ENCODE measurements at regions not wholly inside any gene's neighbourhood (a gene's known extent, or its start where the extent isn't known, plus 50 kb on each side); places are given as distances from the start of the nearest gene placed in this dataset.

GRCh38 chr2:220858101-220858500 lies 714.0 kb downstream of the EPHA4 start:
- H3K9ac ChIP-seq (ENCODE audit: insufficient read depth, low read depth, low read length) = no peak overlapping the region
- TF ChIP-seq ERF (CRISPR knock-in tag; IDR thresholded peaks at IDR 0.05) = no peak
- TF ChIP-seq ATRX (CRISPR knock-in tag; IDR thresholded peaks at IDR 0.05; ENCODE audit: borderline replicate concordance) = no peak
- no peak for TF ChIP-seq MYC (CRISPR knock-in tag; IDR thresholded peaks at IDR 0.05; ENCODE audit: borderline replicate concordance)
- TF ChIP-seq HMGA1 (CRISPR knock-in tag; conservative IDR thresholded peaks at IDR 0.05) = no peak
- no peak for TF ChIP-seq PHF20 (CRISPR knock-in tag; IDR thresholded peaks at IDR 0.05)
- H3K4me2 ChIP-seq (ENCODE audit: low read depth, low read length) = no peak overlapping the region
- H4K20me1 ChIP-seq (ENCODE audit: insufficient read depth, low read length) = no peaks in the 10 kb centered on the region
- in situ Hi-C loops (cut with HindIII; ENCODE audit: extremely low pct_ligation_motif_present, low pct_unique_long_range_greater_than_20kb) (no loop called here), intact Hi-C loops (cut with micrococcal nuclease; ENCODE audit: unreplicated experiment) (no loop called here)
- H3K27ac ChIP-seq (ENCODE audit: extremely low read length, insufficient read depth, low read length) = no peak overlapping the region
- no peaks in the 10 kb centered on the region for H3K36me3 ChIP-seq (replicated peaks in 1 of 2; ENCODE audit: control insufficient read depth in 1 of 2, insufficient read depth in 2 of 2, low read length in 2 of 2)
- H3K79me2 ChIP-seq (ENCODE audit: insufficient read depth, low read length) = no peaks in the 10 kb centered on the region
- ATAC-seq (no peak), DNase-seq (ENCODE audit: low spot score) (no peak), FAIRE-seq (no peak)
- WGBS (ENCODE audit: low lambda C conversion rate) = 11% methylated on average over 2 of the region's 2 CpGs
- H3K4me1 ChIP-seq (ENCODE audit: insufficient read depth, low read length) = no peaks in the 10 kb centered on the region
- H3K27me3 ChIP-seq (ENCODE audit: control insufficient read depth in 1 of 2, insufficient read depth in 2 of 2, low read length in 2 of 2) = no peaks in the 10 kb centered on the region
- no TSS peak for BruUV-seq (replicated peaks)
- H2AFZ ChIP-seq (ENCODE audit: low read length) = no peak overlapping the region
- ChIA-PET POLR2A (no interaction called here), CTCF (ENCODE audit: low intra/inter-chr PET ratio, low total read pairs) (no interaction called here)
- peaks cover 60% of the 10 kb centered on the region for H3K9me3 ChIP-seq (ENCODE audit: low read length)
- H3K4me3 ChIP-seq (replicated peaks in 1 of 3; ENCODE audit: insufficient read depth in 1 of 3, low read depth in 2 of 3, low read length in 3 of 3) = no peak overlapping the region

GRCh38 chr2:220871909-220872308 lies 700.2 kb downstream of the EPHA4 start:
- in situ Hi-C loops (cut with HindIII; ENCODE audit: extremely low pct_ligation_motif_present, low pct_unique_long_range_greater_than_20kb) = no loop called here
- ChIA-PET CTCF (ENCODE audit: low intra/inter-chr PET ratio, low total read pairs) (no interaction called here), POLR2A (no interaction called here)
- H3K27ac ChIP-seq (ENCODE audit: extremely low read length, insufficient read depth, low read length) = no peak overlapping the region
- no peak overlapping the region for H3K9ac ChIP-seq (ENCODE audit: insufficient read depth, low read depth, low read length)
- BruUV-seq (replicated peaks) = no TSS peak
- intact Hi-C loops (cut with micrococcal nuclease; ENCODE audit: unreplicated experiment) = no loop called here
- no peak overlapping the region for H2AFZ ChIP-seq (ENCODE audit: low read length)
- 29% methylated on average over 6 of the region's 6 CpGs for WGBS (ENCODE audit: low lambda C conversion rate)
- no peaks in the 10 kb centered on the region for H3K4me1 ChIP-seq (ENCODE audit: insufficient read depth, low read length)
- H4K20me1 ChIP-seq (ENCODE audit: insufficient read depth, low read length) = no peaks in the 10 kb centered on the region
- no peaks in the 10 kb centered on the region for H3K27me3 ChIP-seq (ENCODE audit: control insufficient read depth in 1 of 2, insufficient read depth in 2 of 2, low read length in 2 of 2)
- H3K79me2 ChIP-seq (ENCODE audit: insufficient read depth, low read length) = no peaks in the 10 kb centered on the region
- no peak overlapping the region for H3K4me2 ChIP-seq (ENCODE audit: low read depth, low read length)
- ATAC-seq (no peak), DNase-seq (ENCODE audit: low spot score) (no peak), FAIRE-seq (no peak)
- no peak overlapping the region for H3K4me3 ChIP-seq (replicated peaks in 1 of 3; ENCODE audit: insufficient read depth in 1 of 3, low read depth in 2 of 3, low read length in 3 of 3)
- H3K36me3 ChIP-seq (replicated peaks in 1 of 2; ENCODE audit: control insufficient read depth in 1 of 2, insufficient read depth in 2 of 2, low read length in 2 of 2) = no peaks in the 10 kb centered on the region
- peaks cover 76% of the 10 kb centered on the region for H3K9me3 ChIP-seq (ENCODE audit: low read length)
- TF ChIP-seq SNAPC2 (CRISPR knock-in tag; IDR thresholded peaks at IDR 0.05) = no peak
- no peak for TF ChIP-seq KDM3A (CRISPR knock-in tag; IDR thresholded peaks at IDR 0.05; ENCODE audit: low read depth)
- TF ChIP-seq ZNF180 (CRISPR knock-in tag; IDR thresholded peaks at IDR 0.05; ENCODE audit: borderline replicate concordance, low read depth) = no peak
- no peak for TF ChIP-seq MAZ (IDR thresholded peaks at IDR 0.05; ENCODE audit: borderline replicate concordance, low read depth, low read length)
- TF ChIP-seq MAZ (CRISPR knock-in tag; IDR thresholded peaks at IDR 0.05; ENCODE audit: low read depth) = no peak
- TF ChIP-seq ATF7 (IDR thresholded peaks at IDR 0.05) = no peak
- TF ChIP-seq ATF7 (CRISPR knock-in tag; IDR thresholded peaks at IDR 0.05) = no peak
- TF ChIP-seq TBP (CRISPR knock-in tag; IDR thresholded peaks at IDR 0.05) = no peak
- TF ChIP-seq ZNF143 (CRISPR knock-in tag; IDR thresholded peaks at IDR 0.05) = no peak
- TF ChIP-seq ZBTB3 (CRISPR knock-in tag; IDR thresholded peaks at IDR 0.05; ENCODE audit: borderline replicate concordance, low read depth) = no peak
- no peak for TF ChIP-seq NCOA1 (CRISPR knock-in tag; IDR thresholded peaks at IDR 0.05)
- no peak for TF ChIP-seq ZNF598 (CRISPR knock-in tag; IDR thresholded peaks at IDR 0.05; ENCODE audit: borderline replicate concordance)
- TF ChIP-seq SNAI1 (CRISPR knock-in tag; IDR thresholded peaks at IDR 0.05; ENCODE audit: borderline replicate concordance) = no peak
- TF ChIP-seq ZBTB42 (CRISPR knock-in tag; IDR thresholded peaks at IDR 0.05) = no peak
- TF ChIP-seq NCOR1 (IDR thresholded peaks at IDR 0.05; ENCODE audit: borderline replicate concordance, low read length) = no peak
- no peak for TF ChIP-seq CC2D1A (CRISPR knock-in tag; IDR thresholded peaks at IDR 0.05)
